NOMO-1 (cell line): ENCODE measurements at regions not wholly inside any gene's neighbourhood (a gene's known extent, or its start where the extent isn't known, plus 50 kb on each side); places are given as distances from the start of the nearest gene placed in this dataset.
"Not testable (repeated sequence)": the region's sequence is repeated elsewhere in the genome, so short reads cannot be mapped to it uniquely, and the experiment has no call there.

Source experiments
- DNase-seq, 2 experiments: peaks; one replicate each; lab custom pipeline; 2025; ENCODE audit not compliant: unreplicated experiment in 2 of 2; lab: John Stamatoyannopoulos, UW

DNA sequence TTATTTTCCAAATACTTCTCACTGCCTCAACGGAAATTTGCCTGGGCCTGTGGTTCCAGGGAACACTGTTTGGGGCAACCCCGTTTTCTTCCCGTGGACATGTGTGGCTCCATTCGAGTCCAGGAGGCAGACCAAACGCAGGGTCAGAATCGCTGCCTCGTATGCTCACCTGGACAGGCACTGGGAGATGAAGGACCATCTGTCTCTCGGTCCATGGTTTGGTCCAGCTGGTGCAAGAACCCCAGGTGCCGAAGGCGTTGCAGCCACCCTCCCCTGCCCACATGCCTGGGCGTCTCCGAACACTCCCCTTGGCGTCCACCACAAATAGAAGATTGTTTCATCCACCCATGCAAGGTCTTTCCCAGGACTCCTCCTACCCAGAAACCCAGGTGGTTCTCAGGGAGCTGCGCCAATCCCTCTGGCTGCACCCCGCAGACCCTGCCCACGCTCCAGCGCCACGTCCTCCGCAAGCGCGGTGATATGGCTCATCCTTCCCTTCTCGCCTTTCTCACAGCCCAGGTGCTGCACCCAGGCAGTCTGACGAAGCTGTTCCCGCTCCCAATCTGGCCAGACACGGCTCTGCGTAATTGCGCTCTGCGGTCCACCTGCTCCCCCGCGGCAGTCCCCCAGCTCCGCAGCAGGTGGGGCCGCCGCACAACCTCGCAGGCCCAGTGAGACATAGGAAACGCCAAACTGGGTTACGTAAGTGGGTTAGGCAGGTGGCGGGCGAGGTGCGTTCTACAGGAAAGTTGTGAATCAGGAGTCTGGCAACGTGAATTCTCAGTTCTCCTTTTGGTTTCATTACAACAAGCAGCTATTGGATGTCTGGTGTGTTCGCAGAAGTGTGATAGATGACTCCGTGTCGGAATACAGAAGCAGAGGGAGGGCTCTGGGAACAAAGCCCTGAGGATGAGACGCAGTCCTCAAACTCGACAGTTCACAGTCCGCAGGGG is 146.2 kb upstream of the ECI2 start:
- DNase-seq, result peak; percentile 64 to 74

- no peak for DNase-seq
Measured at GRCh38 chr6:4280707-4281106, 145.3 kb upstream of the ECI2 start.

DNA sequence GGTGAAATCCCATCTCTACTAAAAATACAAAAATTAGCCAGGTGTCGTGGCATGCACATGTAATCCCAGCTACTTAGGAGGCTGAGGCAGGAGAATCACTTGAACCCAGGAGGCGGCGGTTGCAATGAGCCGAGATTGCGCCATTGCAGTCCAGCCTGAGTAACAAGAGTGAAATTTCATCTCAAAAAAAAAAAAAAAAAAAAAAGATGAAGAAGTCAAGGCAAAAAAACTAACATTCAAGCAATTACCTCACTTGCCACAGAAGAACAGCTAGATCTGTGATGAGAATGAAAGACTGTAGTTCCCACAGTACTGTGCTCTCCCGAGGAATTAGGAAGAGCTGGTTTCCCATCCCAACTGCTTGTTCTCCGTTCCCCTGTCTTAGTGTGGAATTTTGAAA is 144.7 kb upstream of the ECI2 start:
- no peak for DNase-seq

DNA sequence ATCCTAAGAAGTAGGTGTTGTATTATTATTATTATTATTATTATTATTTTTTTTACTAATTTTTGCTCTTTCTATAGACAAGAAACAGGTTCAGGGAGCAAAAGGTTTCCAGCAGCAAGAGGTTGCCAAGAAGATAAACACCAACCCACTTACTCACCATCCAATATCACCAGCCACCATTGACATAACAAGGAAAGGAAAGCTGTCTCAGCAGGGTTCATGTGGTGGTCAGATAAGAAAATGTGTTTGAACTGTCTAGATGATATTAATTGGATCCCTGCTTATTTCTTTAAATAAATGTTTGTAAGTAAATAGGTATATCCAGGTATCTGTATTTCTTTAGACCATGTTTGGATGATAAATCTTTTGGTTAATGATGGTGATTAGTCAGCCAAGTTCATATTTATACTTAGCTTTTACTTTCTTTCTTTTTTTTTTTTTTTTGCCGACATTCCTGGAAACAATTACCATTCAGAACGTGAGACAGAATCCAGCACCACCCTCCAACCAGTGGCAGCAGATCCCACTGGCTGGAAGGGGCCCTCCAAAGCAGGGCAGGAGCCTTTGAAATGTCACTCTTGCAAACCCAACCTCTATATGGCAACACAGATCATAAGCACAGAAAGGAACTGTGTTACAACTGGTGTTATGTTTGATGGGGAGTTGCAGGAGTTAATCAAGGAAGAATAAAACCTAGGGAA is 139.2 kb upstream of the ECI2 start:
- no peak for DNase-seq

DNA sequence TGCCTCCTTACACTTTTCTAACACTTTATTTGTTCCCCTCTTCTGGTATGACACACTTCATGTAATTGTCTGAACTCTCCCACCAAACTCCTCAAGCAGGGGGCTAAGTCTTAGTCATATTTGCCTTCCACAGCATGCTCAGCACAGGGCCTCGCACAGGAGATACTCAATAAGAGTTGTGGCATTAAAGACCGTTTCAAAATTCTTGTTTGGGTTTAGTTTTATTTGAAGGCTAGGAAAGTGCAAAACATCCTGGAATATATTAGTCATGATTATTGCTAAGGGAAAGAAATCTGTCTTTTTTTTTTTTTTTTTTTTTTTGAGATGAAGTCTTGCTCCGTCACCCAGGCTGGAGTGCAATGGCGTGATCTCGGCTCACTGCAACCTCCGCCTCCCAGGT is 137.6 kb upstream of the ECI2 start:
- no peak for DNase-seq

DNA sequence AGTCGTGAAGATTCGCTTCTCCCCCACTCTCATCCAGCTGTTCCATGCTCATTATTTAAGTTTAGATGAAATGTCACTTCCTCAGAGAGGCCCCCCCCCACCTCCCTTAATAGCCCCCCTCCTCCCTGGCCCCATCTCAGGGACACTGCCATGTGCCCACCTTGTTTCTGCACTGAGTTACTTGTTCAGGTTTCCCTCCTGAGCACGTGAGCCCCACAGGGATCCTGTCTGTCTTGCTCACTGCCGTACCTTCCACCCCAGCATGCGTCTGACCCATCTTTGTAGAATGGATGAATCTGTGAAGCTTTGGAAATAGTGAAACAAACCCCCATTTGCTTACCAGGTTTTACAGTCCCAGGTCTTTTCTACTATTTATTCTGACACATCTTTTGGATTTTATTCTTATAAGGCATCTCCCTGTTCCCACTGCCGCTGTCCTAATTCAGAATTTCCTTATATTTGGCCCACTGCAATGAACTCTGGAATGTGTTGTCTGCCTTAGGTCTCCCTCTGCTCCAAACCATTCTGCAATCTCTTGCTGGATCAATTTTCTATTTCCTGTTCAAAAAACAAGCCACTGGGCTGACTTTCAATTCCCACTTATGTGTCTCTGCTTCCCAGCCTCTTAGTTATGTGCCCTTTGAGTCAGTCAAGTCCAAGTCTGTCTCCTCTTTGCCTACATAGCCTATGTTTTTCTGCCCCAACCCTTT is 136.5 kb upstream of the ECI2 start:
- DNase-seq, result no peak

GRCh38 chr6:4270776-4271175 is 135.4 kb upstream of the ECI2 start:
- no peak for DNase-seq

DNA sequence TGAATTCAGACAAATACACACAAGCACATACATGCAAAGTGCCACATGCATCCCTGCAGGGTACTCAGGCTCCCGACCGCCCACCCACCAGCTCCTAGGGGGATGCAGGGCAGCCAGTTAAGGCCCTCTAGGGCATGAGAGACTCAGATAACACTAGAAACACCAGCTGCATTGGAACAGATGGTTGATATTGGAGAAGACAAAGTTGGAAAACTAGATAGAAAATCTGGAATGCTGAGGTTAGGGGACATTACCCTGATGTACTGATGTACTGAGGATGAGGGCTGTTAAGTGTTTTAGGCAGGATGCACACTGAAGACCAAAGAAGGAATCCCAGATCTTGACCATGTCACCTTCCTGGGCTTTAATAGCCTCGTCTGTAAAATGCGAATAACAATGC is 134.6 kb upstream of the ECI2 start:
- no peak for DNase-seq

DNA sequence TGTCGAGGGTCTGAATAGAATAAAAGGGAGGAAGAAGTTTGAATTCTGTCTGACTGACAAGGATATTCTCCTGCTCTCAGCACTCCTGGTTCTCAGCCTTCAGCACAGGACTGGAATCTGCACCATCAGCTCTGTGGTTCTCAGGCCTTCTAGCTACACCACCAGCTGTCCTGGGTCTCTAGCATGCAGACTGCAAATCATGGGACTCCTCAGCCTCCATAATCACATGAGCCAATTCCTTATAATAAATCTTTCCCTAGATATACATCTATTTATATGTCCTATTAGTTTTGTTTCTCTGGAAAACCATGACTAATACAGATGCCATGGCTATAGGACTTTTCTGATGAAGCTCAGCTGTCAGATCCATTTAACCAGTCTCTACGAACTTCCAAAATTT is 132.8 kb upstream of the ECI2 start:
- no peak for DNase-seq

GRCh38 chr6:4265740-4266139 is 130.4 kb upstream of the ECI2 start:
- no peak for DNase-seq

- DNase-seq, result no peak
Measured at GRCh38 chr6:4264601-4265000, 129.2 kb upstream of the ECI2 start.

GRCh38 chr6:4264081-4264480 is 128.7 kb upstream of the ECI2 start:
- DNase-seq, result no peak

- no peak for DNase-seq
Measured at GRCh38 chr6:4262526-4262925, 127.2 kb upstream of the ECI2 start.

DNA sequence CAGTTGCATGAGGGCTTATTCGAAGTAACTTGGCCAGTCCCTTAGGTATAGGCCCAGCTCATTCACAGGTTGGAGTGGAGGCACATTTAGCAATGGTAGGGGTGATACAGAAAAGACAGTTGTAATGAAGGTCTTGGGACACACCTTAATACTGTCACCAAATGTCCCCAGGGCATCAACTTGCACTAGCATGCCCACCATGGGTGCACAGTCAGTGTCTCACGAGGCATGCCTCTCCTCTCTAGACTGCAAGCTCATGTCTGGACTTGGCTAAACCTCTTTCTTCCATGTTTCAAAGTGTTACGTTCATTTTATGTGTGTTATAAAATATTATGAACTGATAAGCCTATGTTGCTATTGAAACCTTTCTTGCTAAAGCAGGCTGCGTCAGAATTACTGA is 124.0 kb upstream of the ECI2 start:
- no peak for DNase-seq

DNA sequence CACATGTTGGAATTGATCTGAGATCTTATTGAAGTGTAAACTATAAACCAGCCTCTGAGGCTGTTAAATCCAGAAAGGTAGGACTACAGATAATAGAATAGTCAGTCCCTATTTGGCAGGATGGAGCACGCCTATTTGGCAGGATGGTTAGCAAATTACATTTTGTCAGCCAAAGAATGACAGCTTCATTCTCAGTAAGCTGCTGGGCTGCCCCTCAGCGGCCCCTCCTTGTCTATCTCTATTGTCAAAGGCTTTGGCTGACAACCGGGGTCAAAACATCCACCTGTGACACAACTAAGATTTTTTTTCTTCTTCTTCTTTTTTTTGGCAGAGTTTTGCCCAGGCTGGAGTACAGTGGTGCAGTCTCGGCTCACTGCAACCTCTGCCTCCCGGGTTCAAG is 123.4 kb upstream of the ECI2 start:
- DNase-seq, result no peak

- DNase-seq, result no peak
Measured at GRCh38 chr6:4256969-4257368, 121.6 kb upstream of the ECI2 start.

- DNase-seq, result no peak
Measured at GRCh38 chr6:4253604-4254231, 118.3 kb upstream of the ECI2 start.

DNA sequence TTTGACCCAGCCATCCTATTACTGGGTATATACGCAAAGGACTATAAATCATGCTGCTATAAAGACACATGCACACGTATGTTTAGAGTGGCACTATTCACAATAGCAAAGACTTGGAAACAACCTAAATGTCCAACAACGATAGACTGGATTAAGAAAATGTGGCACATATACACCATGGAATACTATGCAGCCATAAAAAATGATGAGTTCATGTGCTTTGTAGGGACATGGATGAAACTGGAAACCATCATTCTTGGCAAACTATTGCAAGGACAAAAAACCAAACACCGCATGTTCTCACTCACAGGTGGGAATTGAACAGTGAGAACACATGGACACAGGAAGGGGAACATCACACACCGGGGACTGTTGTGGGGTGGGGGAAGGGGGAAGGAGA is 117.1 kb upstream of the ECI2 start:
- DNase-seq, result not testable (repeated sequence)

DNA sequence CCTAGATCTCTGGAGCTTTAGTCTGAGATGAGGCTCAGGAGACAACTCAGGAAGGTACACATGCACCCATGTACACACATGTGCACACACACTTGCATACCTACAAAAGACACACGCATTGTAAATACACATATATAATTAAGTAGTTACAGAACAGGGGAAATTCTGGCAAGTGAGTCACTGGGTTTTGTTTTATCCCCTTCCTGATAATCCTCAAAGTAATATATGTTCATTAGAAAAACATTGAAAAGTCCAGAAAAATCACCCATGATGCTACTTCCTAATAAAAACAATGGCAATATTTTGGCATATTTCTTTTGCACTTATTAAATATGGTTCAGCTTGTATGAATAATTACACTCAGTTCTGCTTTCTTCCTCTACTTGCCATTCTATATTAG is 115.3 kb upstream of the ECI2 start:
- no peak for DNase-seq

DNA sequence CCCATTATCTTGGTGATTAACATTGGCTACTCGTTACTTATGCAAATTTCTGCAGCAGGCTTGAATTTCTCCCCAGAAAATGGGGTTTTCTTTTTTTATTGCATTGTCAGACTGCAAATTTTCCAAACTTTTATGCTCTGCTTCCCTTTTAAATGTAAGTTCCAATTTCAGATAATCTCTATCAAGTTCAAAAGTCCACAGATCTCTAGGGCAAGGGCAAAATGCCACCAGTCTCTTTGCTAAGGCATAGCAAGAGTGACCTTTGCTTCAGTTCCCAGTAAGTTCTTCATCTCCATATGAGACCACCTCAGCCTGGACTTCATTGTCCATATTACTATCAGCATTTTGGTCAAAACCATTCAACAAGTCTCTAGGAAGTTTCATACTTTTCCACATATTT is 108.5 kb upstream of the ECI2 start:
- DNase-seq, result not testable (repeated sequence)

DNA sequence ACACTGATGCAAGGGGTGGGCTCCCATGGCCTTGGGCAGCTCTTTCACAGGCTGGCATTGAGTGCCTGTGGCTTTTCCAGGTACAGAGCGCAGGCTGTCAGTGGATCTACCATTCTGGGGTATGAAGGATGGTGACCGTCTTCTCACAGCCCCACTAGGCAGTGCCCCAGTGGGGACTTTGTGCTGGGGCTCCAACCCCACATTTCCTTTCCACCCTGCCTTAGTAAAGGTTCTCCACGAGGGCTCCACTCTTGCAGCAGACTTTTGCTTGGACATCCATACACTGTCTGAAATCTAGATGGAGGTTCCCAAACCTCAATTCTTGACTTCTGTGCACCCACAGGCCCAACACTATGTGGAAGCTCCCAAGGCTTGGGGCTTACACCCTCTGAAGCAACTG is 107.9 kb upstream of the ECI2 start:
- no peak for DNase-seq
